NCI-H2196 (cell line): ENCODE measurements at regions not wholly inside any gene's neighbourhood (a gene's known extent, or its start where the extent isn't known, plus 50 kb on each side); places are given as distances from the start of the nearest gene placed in this dataset.
"Not testable (repeated sequence)": the region's sequence is repeated elsewhere in the genome, so short reads cannot be mapped to it uniquely, and the experiment has no call there.

Experiments used
- DNase-seq: peaks from one replicate; lab custom pipeline; 2025; ENCODE audit not compliant: unreplicated experiment; lab: John Stamatoyannopoulos, UW

DNA sequence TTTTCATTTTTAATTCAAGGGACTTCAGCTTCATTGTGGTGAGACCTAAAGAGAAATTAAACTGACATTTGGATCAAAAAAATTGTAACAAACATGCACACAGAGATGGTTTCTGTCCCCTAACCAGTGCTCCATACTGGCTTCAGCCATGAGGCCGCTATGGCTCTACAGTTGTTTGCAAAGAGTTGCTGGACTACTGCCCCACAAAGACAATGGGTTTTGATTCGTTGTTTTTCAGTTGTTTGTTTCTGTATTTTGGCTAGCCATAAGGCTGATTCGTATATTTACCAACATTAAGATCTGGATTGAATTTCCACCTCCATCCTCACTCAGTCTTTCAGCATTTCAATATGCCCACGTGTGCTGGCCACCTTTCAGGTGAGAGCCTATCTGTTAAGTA is 163.7 kb upstream of the KIF2A start:
- DNase-seq, result no peak

DNA sequence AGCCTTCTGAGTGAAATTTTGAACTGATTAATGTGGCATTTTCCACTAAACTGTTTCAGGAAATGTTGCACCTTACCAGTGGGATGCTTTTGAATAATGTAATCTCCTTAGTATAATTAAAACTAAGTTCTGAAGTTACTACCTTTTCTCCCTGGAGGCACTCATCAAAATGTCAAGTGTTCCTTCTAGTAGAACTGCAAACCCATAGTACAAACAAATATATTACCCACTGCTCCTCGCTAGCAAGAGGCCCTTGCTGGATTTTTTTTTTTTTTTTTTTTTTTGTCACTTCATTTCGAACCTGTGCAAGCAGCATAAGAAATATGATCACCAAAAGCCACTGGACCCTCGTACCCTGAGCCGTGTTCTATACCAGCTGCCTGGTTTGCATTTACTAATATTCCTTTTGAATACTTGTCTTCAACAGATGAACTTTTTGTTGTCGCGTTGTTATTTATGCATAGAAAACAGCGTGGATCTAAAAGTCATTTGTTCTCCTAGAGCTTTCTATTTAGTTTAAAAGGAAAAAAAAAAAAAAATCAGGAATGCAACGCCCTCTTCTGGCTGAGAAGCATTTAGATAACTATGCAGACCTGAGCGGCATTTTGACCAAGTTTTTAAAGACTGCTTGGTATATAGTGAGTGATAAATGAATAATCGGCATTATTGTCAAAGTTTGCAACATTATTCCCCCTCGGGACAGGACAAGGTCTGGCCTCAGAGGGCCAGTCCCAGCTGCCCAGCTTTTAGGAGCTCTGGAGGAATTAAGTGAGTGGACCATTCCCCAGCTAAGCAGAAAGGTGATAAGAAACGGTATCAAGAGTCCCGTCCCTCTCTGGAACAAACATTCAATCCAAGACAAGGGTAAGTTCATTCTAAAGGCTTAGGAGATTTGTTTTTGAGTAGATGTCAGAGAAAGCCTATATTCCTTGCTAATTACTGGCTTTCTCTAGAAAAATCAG is 162.5 kb upstream of the KIF2A start:
- DNase-seq, result no peak

- DNase-seq, result peak; percentile 1
These were observed 161.5 kb upstream of the KIF2A start for GRCh38 chr5:62144401-62145022.

DNA sequence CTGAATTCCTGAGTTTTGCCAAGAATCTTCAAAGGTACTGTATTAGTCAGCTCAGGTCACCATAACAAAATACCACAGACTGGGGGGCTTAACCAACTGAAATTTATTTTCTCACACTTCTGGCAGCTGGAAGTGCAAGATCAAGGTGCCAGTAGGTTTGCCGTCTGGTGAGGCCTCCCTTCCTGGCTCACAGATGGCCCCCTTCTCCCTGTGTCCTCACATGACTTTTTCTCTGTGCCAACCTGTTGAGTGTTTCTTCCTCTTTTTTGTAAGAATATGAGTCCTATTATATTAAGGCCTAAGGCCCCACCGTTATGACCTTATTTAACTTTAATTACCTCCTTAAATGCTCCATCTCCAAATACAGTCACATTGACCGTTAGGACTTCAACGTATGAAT is 156.1 kb upstream of the KIF2A start:
- DNase-seq, result no peak

GRCh38 chr5:62152394-62153087 is 153.5 kb upstream of the KIF2A start:
- DNase-seq, result no peak

DNA sequence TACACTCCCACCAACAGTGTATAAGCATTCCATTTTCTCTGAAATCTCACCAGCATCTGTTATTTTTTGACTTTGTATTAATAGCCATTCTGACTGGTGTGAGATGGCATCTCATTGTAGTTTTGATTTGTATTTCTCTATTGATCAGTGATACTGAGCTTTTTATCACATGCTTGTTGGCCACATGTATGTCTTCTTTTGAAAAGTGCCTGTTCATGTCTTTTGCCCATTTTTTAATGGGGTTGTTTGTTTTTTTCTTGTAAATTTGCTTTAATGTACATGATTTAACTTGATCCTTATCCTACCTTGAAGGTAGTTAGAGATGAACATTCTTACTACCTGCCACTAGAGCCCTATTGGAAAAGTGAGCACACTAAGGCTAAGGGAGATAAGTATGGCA is 151.2 kb upstream of the KIF2A start:
- DNase-seq, result no peak

DNA sequence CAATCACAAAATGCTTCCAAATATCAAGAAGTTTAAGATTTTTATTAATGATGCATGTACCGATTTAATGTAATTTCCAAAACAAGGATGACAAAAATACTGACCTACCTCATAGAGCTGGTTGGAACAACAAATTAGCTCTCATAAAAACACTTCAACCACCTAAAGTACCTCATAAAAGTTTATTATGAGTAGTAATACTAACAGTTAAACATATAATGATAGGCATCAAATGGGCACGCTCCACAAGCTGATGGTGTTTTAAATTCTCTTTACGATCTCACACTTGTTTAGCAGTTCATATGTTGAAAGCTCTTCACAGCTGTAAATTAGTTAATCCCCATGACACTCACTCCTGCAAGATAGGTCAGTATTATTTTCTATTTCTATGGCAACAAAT is 150.0 kb upstream of the KIF2A start:
- no peak for DNase-seq

GRCh38 chr5:62167561-62168057 is 138.4 kb upstream of the KIF2A start:
- no peak for DNase-seq

DNA sequence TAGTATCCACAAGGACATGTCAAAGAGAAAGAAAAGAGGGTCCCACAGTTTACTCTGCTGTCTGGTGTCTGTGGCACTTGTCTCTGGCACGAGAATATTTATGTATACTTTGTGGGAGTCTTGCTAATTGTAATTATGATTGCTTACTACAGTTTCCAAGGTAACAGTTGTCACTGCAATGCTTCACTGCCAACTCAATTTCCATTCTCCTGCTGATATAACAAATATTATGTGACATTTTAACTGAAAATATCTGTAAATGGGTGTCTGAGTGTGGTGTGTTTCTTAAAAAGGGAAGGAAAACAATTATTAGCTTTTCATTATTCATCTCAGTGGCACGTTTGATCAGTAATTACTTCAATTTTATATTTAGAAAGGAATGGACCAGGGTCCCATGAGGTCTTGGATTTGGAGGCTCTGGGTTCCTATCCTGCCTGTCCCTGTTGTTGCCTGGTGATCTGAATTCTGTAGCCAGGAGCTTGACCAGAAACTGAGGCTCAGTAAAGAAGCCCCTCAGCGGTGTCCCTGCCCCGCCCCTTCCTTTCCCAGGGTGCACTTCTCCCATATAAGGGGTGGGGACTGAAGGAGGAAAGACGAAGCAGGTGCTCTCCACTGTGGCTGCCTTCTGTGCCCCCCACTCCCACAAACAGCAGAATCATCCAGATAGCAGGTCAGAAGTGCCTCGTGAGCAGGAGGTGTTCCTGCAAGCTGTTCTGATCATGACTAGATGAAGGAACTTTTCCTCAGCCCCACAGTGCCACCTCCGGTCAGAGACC is 137.3 kb upstream of the KIF2A start:
- DNase-seq, result no peak

DNA sequence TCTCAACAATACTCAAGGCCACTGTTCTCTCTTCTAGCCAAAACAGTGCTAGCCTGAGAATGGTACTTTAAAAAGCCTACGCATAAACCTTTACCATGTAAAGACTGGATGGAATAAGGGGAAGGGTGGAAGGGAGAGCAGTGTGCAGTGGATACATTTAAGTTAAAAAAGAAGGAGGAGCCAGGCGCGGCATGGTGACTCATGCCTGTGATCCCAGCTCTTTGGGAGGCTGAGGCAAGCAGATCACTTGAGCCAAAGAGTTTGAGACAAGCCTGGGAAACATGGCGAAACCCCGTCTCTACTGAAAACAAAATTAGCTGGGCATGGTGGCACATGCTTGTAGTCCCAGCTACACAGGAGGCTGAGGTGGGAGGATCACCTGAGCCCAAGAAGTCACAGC is 127.7 kb upstream of the KIF2A start:
- DNase-seq, result no peak

DNA sequence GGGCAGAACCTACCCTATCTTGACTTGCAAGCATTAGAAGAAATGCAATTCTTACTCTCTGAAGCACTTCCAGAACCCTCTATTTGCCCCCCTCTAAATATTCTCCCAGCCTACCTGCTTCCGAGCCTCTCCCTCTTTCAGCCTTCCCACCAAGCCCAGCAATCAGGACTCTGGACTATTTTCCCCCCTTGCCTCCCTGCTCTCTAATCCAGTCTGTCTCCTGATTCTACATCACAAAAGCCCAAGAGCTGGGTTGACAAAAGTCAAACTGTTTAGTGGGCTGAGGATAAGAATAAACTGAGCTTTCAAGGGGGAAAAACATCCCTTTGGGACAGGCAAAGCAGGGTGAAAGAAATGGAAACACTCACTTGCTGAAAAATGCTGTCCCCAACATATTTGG is 123.2 kb upstream of the KIF2A start:
- no peak for DNase-seq

- no peak for DNase-seq
These were observed 122.3 kb upstream of the KIF2A start for GRCh38 chr5:62183727-62184126.

DNA sequence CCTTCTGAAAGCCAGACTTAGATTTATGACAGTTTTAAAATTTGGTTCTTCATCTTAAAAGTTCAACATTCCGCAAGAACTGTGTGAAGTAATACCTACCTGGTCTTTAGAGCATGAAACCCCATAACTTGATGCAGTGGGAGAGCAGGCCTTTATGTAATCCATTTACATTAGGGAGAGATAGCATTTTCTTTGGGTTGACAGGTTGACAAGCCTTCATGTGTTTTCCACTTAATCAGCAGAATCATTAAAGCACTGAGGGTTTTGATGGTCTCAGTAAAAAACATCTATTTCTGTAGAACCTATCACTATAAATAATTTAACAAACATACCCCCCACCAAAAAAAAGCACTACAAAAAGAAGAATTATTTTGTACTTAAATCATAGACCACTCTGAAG is 121.6 kb upstream of the KIF2A start:
- no peak for DNase-seq

DNA sequence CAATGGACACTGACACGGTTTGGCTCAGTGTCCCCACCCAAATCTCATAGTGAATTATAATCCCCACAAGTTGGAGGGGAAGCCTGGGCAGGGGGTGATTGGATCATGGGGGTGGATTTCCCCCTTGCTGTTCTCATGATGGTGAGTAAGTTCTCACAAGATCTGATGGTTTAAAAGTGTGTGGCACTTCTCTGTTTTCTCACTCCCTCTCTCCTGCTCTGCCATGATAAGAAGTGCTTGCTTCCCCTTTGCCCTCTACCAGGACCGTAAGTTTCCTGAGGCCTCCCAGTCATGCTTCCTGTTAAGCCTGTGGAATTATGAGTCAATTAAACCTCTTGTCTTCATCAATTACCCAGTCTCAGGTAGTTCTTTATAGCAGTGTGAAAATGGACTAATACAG is 115.8 kb upstream of the KIF2A start:
- no peak for DNase-seq

DNA sequence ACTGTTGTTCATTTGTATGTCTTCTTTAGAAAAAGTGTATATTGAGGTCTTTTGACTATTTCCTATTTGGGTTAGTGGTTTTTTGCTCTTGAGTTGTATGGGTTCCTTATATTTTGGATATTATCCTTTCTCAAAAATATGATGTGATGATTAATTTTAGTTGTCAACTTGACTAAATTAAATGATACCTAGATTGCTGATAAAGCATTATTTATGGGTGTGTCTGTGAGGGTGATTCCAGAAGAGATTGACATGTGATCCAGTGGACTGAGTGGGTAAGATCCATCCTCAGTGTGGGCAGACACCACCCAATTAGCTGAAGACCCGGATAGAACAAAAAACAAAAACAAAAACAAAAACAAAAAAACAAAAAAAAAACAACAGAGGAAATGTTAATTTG is 115.1 kb upstream of the KIF2A start:
- no peak for DNase-seq

DNA sequence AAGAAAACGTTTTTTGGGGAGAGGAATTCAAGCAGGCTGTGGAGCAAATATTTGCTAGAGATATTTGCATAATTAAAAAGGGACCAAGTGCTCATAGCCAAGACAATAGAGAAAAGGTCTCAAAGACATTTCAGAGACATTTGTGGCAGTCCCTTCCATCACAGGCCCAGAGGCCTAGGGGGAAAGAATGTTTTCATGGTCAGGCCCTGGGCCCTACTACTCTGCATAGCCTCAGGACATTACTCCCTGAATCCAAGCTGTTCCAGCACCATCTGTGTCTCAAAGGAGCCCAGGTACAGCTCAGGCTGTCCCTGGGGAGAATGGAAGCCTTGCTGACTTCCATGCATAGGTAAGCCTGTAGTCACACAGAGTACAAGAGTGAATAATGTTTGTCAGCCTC is 113.0 kb upstream of the KIF2A start:
- no peak for DNase-seq

- not testable (repeated sequence) for DNase-seq
These were observed 109.5 kb upstream of the KIF2A start for GRCh38 chr5:62196532-62196931.

DNA sequence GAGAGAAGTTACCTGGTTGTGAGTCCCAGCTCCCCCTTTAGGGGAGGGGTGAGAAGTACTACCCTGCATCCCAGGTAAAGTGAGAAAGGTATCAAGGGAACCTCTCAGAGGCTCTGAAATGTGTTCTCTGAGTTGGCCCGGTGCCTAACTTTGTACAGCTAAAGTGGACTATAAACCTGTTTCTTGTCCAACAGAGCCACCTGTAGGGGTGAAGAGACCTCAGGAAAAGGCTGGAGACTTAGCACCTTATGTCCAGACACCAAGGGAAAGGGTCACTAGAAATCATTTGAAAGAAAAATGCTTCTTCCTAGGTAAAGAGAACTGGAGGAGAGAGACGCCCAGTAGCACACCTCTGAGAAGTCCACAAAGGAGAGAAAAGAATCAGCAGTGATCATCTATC is 108.3 kb upstream of the KIF2A start:
- no peak for DNase-seq

DNA sequence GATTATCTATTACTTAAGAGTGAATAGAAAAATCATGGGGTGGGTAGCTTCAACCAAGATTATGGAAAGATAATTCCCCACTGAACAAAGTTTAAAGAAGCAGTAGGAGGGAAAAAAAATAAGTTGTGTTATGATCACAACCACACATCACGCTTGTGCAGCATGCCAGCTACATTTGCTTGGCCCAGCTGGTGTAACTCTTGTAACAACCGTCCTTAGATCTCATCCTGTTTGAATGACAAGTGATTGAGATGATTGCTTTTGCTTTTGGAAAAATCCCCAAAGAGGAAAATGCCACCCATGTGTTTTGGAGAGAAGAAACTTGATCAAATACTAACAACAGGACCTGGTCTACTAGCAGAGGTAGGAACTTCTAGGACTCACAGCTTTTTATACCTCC is 107.6 kb upstream of the KIF2A start:
- DNase-seq, result no peak

GRCh38 chr5:62199792-62200716 is 106.0 kb upstream of the KIF2A start:
- DNase-seq, result no peak
